ENCODE measurements at regions not wholly inside any gene's neighbourhood (a gene's known extent, or its start where the extent isn't known, plus 50 kb on each side); places are given as distances from the start of the nearest gene placed in this dataset.

DNA sequence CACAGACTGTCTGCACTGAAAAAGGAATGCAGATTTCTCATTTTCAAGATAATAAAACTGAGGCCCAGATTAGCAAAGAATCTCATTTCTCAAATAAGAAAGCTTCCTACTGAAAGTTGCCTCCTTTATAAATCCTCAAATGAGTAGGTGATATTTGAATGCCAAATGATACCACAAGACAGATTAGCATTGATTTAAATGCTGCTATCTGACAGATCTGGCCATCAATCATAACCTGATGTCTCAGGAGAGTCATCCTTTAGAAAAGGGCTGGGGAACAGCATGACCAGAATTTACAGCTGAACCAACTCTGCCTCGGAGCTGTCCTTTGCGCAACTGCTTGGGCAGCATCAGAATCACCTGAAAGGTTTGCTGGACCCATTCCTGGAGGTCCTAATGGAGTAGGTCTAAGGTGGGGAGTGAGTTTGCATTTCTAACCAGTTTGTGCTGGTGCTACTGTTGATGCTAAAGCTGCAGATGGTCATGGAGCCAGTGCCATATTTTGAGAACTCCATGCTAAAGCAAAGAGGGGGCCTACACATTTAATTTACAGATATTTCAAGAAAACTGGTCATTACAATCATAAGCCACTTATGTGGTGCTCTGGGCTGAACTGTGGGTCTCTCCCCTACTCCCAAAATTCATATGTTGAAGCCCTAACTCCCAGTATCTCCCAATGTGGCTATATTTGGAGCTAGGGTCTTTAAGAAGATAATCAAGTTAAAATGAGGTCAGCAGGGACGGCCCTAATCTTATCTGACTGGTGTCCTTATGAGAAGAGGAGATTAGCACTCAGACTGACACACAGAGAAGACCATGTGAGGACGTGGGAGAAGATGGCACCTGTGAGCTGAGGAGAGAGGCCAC is 295.5 kb upstream of the JARID2 start:
- BruUV-seq (replicated peaks), result no TSS peak
- 29% methylated on average over 4 of the region's 4 CpGs for WGBS (ENCODE audit: low lambda C conversion rate)
- POLR2A ChIA-PET, result no interaction called here
- Histone ChIP-seq H3K79me2 (ENCODE audit: insufficient read depth, low read length) (no peaks in the 10 kb centered on the region), H3K27ac (ENCODE audit: extremely low read length, insufficient read depth, low read length) (no peak overlapping the region), H3K4me2 (ENCODE audit: low read depth, low read length) (no peak overlapping the region), H3K27me3 (ENCODE audit: control insufficient read depth in 1 of 2, insufficient read depth in 2 of 2, low read length in 2 of 2) (no peaks in the 10 kb centered on the region), H3K36me3 (replicated peaks in 1 of 2; ENCODE audit: control insufficient read depth in 1 of 2, insufficient read depth in 2 of 2, low read length in 2 of 2) (no peaks in the 10 kb centered on the region), H4K20me1 (ENCODE audit: insufficient read depth, low read length) (no peaks in the 10 kb centered on the region), H2AFZ (ENCODE audit: low read length) (no peak overlapping the region), H3K4me1 (ENCODE audit: insufficient read depth, low read length) (no peaks in the 10 kb centered on the region), H3K4me3 (replicated peaks in 1 of 3; ENCODE audit: insufficient read depth in 1 of 3, low read depth in 2 of 3, low read length in 3 of 3) (no peak overlapping the region), H3K9me3 (ENCODE audit: low read length) (0 out of 2 replicates have a peak, but pooled peaks cover 5% of the 10 kb centered on the region), H3K9ac (ENCODE audit: insufficient read depth, low read depth, low read length) (no peak overlapping the region)
- CTCF ChIA-PET (ENCODE audit: low intra/inter-chr PET ratio, low total read pairs), result interaction anchor here (0.5 kb wide), 1 partner anchor 73 kb away, joined by 3 read pairs; no protein-coding TSS in a partner anchor
- TF ChIP-seq TRIM24 (CRISPR knock-in tag; IDR thresholded peaks at IDR 0.05) (no peak), ZFP1 (CRISPR knock-in tag; IDR thresholded peaks at IDR 0.05) (no peak), ZEB1 (IDR thresholded peaks at IDR 0.05; ENCODE audit: insufficient replicate concordance, low read depth) (no peak), ZNF75D (CRISPR knock-in tag; IDR thresholded peaks at IDR 0.05; ENCODE audit: borderline replicate concordance) (no peak), SMAD9 (CRISPR knock-in tag; IDR thresholded peaks at IDR 0.05) (no peak), MTA3 (CRISPR knock-in tag; IDR thresholded peaks at IDR 0.05) (no peak), KDM5A (IDR thresholded peaks at IDR 0.05; ENCODE audit: borderline replicate concordance, low read length) (no peak), MAFK (conservative IDR thresholded peaks at IDR 0.05 in 1 of 2, IDR thresholded peaks at IDR 0.05 in 1 of 2; ENCODE audit: low read length in 2 of 2) (no peak), ZBTB7A (CRISPR knock-in tag; IDR thresholded peaks at IDR 0.05) (no peak), ZNF652 (CRISPR knock-in tag; IDR thresholded peaks at IDR 0.05; ENCODE audit: borderline replicate concordance, low read depth) (no peak), ZNF589 (CRISPR knock-in tag; conservative IDR thresholded peaks at IDR 0.05) (no peak), ZNF83 (CRISPR knock-in tag; IDR thresholded peaks at IDR 0.05; ENCODE audit: borderline replicate concordance) (no peak), ZNF12 (CRISPR knock-in tag; IDR thresholded peaks at IDR 0.05) (no peak)
- TF ChIP-seq, protein P1, sequence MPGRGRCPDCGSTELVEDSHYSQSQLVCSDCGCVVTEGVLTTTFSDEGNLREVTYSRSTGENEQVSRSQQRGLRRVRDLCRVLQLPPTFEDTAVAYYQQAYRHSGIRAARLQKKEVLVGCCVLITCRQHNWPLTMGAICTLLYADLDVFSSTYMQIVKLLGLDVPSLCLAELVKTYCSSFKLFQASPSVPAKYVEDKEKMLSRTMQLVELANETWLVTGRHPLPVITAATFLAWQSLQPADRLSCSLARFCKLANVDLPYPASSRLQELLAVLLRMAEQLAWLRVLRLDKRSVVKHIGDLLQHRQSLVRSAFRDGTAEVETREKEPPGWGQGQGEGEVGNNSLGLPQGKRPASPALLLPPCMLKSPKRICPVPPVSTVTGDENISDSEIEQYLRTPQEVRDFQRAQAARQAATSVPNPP (CRISPR knock-in tag; IDR thresholded peaks at IDR 0.05), result no peak
- no peak for DNase-seq (ENCODE audit: low spot score)
- FAIRE-seq, result no peak
- intact Hi-C loops (cut with micrococcal nuclease; ENCODE audit: unreplicated experiment) (no loop called here), in situ Hi-C loops (cut with HindIII; ENCODE audit: extremely low pct_ligation_motif_present, low pct_unique_long_range_greater_than_20kb) (no loop called here)
- no peak for ATAC-seq

Measured in HepG2 (cell line).